GM12874 (cell line): ENCODE measurements at regions not wholly inside any gene's neighbourhood (a gene's known extent, or its start where the extent isn't known, plus 50 kb on each side); places are given as distances from the start of the nearest gene placed in this dataset.

Experiments used
- CTCF ChIP-seq: IDR thresholded peaks from 2 replicates; pipeline ENCODE4 v1.5.1; 2011; ENCODE audit warnings: low read depth, mild to moderate bottlenecking, control low read depth, low read length, moderate library complexity; ENCODE audit not compliant: insufficient read depth

GRCh38 chr21:38929142-38929541 lies 123.4 kb downstream of the ETS2 start:
- TF ChIP-seq CTCF: no peak

DNA sequence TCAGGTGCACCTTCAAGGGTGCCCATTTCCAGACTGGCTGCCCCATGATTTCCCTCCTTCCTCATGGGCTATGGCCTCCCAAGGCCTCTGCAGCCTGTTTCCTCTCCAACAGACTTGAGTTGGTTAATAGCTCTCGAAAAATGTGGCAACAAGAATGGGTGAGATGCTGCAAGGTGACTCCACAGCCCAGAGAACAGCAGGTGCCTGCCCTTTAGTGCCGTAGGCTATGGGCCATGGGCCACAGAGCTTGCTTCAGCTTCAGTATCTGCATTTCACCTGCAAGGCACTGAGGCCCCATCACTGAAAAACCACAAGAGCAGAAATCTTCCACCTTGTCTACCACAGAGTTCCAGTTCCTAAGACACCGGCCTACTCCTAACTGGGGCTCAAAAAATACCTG lies 122.0 kb downstream of the ETS2 start:
- TF ChIP-seq CTCF: no peak

DNA sequence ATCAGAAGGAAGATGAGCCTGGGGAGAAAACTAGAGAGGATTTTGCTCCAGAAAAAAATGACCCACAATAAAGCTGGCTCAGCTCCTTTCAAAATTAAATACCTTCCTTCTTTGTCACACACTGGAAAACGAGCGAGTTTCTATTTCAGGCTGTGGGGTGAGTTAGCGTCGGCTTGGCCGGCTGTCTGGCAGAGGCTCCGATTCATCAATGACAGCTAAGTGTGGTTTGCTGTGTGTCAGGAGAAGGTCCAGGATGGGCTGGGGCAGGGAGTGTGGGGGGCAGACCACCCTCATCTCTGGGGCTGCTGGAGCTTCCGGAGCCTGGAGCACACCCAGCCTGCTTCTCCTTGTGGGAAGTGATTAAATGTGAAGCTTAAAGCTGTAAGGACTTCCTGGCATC lies 120.2 kb downstream of the ETS2 start:
- no peak for TF ChIP-seq CTCF

GRCh38 chr21:38925478-38925877 lies 119.7 kb downstream of the ETS2 start:
- no peak for TF ChIP-seq CTCF

DNA sequence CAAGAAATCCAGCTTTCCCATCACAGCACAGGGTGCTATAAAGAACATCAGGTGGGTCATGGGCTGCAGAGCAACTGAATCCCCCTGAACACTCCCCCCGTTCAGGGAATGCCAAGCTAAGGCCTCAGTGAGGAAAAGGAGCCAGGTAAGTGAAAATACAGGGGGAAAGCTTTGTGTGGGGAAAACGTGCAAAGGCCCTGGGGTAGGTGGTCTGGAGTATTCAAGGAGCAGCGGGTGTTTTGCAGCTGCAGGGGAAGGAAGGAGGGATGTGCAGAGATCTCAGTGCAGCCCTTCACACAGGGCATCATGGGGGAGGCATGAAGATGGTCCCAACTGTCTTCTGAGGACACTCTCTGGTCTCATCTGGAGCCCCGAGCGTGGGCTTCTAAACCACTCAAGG lies 119.2 kb downstream of the ETS2 start:
- no peak for TF ChIP-seq CTCF

- TF ChIP-seq CTCF: no peak
Measured at GRCh38 chr21:38923429-38923828, 117.7 kb downstream of the ETS2 start.

GRCh38 chr21:38922474-38923235 lies 116.9 kb downstream of the ETS2 start:
- no peak for TF ChIP-seq CTCF
